ENCODE measurements at regions not wholly inside any gene's neighbourhood (a gene's known extent, or its start where the extent isn't known, plus 50 kb on each side); places are given as distances from the start of the nearest gene placed in this dataset.

DNA sequence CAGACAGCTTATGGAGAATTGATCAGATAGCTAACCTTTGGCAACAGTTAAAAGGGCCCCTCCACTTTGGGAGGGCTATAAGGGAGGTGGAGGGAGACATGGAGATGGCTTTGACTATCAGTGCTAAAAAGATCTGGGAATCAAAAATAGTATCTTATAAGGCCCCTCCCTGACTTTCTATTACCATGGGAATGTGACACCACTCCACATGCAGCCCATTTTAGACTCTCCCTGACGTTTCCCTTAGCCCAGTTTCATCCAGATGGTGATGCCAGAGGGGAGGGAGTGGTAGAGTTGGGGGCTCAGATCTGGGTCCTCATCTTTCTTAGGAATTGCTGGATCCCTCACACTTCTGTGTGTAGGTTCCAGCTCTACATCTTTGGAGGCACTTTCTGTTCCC lies 200.0 kb upstream of the DTNBP1 start:
- TF ChIP-seq, protein P1, sequence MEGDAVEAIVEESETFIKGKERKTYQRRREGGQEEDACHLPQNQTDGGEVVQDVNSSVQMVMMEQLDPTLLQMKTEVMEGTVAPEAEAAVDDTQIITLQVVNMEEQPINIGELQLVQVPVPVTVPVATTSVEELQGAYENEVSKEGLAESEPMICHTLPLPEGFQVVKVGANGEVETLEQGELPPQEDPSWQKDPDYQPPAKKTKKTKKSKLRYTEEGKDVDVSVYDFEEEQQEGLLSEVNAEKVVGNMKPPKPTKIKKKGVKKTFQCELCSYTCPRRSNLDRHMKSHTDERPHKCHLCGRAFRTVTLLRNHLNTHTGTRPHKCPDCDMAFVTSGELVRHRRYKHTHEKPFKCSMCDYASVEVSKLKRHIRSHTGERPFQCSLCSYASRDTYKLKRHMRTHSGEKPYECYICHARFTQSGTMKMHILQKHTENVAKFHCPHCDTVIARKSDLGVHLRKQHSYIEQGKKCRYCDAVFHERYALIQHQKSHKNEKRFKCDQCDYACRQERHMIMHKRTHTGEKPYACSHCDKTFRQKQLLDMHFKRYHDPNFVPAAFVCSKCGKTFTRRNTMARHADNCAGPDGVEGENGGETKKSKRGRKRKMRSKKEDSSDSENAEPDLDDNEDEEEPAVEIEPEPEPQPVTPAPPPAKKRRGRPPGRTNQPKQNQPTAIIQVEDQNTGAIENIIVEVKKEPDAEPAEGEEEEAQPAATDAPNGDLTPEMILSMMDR (IDR thresholded peaks at IDR 0.05; ENCODE audit: unreplicated experiment), result no peak
- Mint-ChIP-seq H3K9me3 (no peaks in the 10 kb centered on the region), H3K4me3 (no peak overlapping the region), H3K27me3 (ENCODE audit: low read depth) (no peaks in the 10 kb centered on the region), H3K27ac (no peak overlapping the region), H3K36me3 (no peaks in the 10 kb centered on the region), H3K4me1 (peaks cover 11% of the 10 kb centered on the region)
- no peak for DNase-seq (ENCODE audit: low spot score in 2 of 2, unreplicated experiment in 2 of 2)

DNA sequence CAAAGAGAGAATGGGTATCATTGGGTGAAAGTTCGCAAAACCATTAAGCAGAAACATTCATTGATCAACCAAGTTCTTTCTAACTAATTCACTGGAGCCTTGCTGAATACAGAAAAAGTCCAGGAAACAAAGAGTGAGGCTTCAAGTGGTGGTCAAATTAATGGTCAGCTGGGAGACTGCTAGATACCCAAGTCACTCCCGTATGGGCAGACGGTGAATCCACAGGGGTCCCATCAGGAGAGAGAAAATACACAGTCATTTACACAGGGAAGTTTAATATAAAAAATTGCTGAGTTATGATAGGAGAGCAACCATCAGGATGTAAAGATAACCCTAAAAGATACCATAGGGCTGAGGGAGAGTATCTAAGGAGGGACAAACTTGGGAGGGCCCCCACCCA lies 198.7 kb upstream of the DTNBP1 start:
- TF ChIP-seq, protein P1 (IDR thresholded peaks at IDR 0.05; ENCODE audit: unreplicated experiment), result no peak
- no peak overlapping the region for H3K27ac Mint-ChIP-seq
- H3K4me1 Mint-ChIP-seq, result peaks cover 6% of the 10 kb centered on the region
- no peak overlapping the region for H3K4me3 Mint-ChIP-seq
- no peak for DNase-seq (ENCODE audit: low spot score in 2 of 2, unreplicated experiment in 2 of 2)
- no peaks in the 10 kb centered on the region for H3K9me3 Mint-ChIP-seq
- H3K27me3 Mint-ChIP-seq (ENCODE audit: low read depth), result no peaks in the 10 kb centered on the region
- no peaks in the 10 kb centered on the region for H3K36me3 Mint-ChIP-seq

DNA sequence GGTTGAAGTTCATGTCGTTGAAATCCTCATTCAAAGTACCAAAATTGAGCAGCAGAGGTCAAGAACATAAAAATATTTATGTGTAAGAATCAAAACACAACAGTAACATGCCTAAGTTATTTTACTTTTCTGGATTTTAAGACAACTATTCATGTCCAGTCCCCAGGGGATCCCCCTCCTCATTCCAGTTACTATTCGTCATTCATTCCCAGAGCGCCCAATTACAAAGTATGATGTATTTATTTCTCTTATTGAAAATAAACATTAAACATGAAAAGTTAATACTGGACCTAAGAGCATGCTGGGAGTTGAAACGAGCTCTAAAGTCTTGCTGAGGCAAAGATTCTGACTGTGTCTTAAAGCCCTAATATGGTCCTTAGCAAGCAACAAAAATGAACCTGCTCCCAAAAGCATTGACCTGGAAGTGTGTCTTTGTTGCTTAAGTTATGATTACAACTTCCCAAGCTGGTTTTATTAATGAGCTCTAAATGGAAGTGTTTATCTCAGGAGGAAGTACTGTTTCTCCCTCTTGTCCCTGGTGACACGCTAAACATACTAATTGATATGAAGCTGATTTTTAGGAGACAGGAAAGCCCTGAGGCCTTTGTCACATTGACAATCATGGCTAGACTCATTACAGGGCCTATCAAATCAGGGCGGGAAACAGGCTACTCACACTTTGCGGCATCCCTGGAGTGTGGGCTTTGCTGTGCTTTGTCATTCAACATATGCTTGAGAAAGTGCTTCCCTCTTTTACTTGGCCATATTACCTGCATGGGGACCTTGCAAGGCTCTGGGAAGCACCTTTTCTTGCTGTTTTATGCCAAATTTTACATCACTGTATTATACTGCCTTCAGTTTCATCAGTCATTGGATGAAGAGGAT lies 192.2 kb upstream of the DTNBP1 start:
- TF ChIP-seq, protein P1 (IDR thresholded peaks at IDR 0.05; ENCODE audit: unreplicated experiment), result no peak
- Mint-ChIP-seq H3K9me3 (no peaks in the 10 kb centered on the region), H3K36me3 (no peaks in the 10 kb centered on the region), H3K4me3 (no peak overlapping the region), H3K27ac (no peak overlapping the region), H3K27me3 (ENCODE audit: low read depth) (no peaks in the 10 kb centered on the region), H3K4me1 (no peaks in the 10 kb centered on the region)
- DNase-seq (ENCODE audit: low spot score in 2 of 2, unreplicated experiment in 2 of 2), result no peak

DNA sequence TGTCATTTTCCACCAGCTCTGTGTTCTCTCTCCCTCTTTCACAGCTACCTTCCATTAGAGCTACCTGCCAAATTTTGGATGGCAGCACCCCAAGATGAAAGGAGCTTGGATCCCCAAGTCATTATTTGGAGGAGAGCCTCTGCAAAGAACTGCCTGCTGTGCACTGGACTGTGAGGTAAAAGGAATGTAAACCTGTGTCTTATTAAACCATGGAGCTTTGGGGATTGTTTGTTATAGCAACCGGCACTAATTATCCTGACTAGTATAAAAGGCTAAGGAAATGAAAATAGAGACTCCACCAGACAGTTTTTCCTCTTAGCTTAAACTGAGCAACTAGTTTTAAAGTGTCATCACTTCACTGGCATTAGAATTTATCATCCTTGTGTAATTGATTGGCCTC lies 191.6 kb upstream of the DTNBP1 start:
- TF ChIP-seq, protein P1 (IDR thresholded peaks at IDR 0.05; ENCODE audit: unreplicated experiment), result no peak
- no peaks in the 10 kb centered on the region for H3K36me3 Mint-ChIP-seq
- no peaks in the 10 kb centered on the region for H3K4me1 Mint-ChIP-seq
- H3K27ac Mint-ChIP-seq, result no peak overlapping the region
- DNase-seq (ENCODE audit: low spot score in 2 of 2, unreplicated experiment in 2 of 2), result no peak
- H3K9me3 Mint-ChIP-seq, result no peaks in the 10 kb centered on the region
- no peak overlapping the region for H3K4me3 Mint-ChIP-seq
- H3K27me3 Mint-ChIP-seq (ENCODE audit: low read depth), result no peaks in the 10 kb centered on the region

DNA sequence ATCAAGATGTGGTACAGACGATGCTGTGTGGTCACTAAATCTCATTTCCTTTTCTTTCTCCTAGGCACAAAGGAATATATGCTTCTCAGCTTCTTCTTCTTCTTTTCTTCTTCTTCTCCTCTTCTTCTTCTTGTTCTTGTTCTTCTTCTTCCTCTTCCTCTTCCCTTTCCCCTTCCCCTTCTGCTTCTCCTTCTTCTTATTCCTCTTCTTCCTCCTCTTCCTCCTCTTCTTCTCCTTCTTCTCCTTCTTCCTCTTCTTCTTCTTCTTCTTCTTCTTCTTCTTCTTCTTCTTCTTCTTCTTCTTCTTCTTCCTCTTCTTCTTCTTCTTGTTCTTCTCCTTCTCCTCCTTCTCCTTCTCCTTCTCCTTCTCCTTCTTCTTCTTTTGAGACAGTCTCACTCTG lies 190.4 kb upstream of the DTNBP1 start:
- TF ChIP-seq, protein P1 (IDR thresholded peaks at IDR 0.05; ENCODE audit: unreplicated experiment), result no peak
- no peak for DNase-seq (ENCODE audit: low spot score in 2 of 2, unreplicated experiment in 2 of 2)
- Mint-ChIP-seq H3K27me3 (ENCODE audit: low read depth) (no peaks in the 10 kb centered on the region), H3K9me3 (no peaks in the 10 kb centered on the region), H3K4me1 (no peaks in the 10 kb centered on the region), H3K27ac (no peak overlapping the region), H3K4me3 (no peak overlapping the region), H3K36me3 (no peaks in the 10 kb centered on the region)
